ENCODE measurements at regions not wholly inside any gene's neighbourhood (a gene's known extent, or its start where the extent isn't known, plus 50 kb on each side); places are given as distances from the start of the nearest gene placed in this dataset.

GRCh38 chr10:44240584-44241205 lies 144.2 kb downstream of the CXCL12 start:
- no peak for DNase-seq

- no peak for DNase-seq
These were observed 146.7 kb downstream of the CXCL12 start for GRCh38 chr10:44238212-44238611.

- no peak for DNase-seq
These were observed 147.4 kb downstream of the CXCL12 start for GRCh38 chr10:44237364-44238049.

GRCh38 chr10:44235363-44235762 lies 149.5 kb downstream of the CXCL12 start:
- no peak for DNase-seq

GRCh38 chr10:44234483-44234875 lies 150.4 kb downstream of the CXCL12 start:
- DNase-seq = no peak

GRCh38 chr10:44233561-44234482 lies 151.1 kb downstream of the CXCL12 start:
- no peak for DNase-seq

GRCh38 chr10:44217274-44217820 lies 167.6 kb downstream of the CXCL12 start:
- DNase-seq = no peak

- no peak for DNase-seq
These were observed 168.8 kb downstream of the CXCL12 start for GRCh38 chr10:44216073-44216472.

GRCh38 chr10:44209811-44210210 lies 175.1 kb downstream of the CXCL12 start:
- no peak for DNase-seq

GRCh38 chr10:44207160-44207559 lies 177.7 kb downstream of the CXCL12 start:
- DNase-seq = no peak

GRCh38 chr10:44206127-44206818 lies 178.6 kb downstream of the CXCL12 start:
- no peak for DNase-seq

- DNase-seq = no peak
These were observed 179.8 kb downstream of the CXCL12 start for GRCh38 chr10:44205067-44205466.

- DNase-seq = no peak
These were observed 181.4 kb downstream of the CXCL12 start for GRCh38 chr10:44203535-44203934.

- no peak for DNase-seq
These were observed 181.9 kb downstream of the CXCL12 start for GRCh38 chr10:44202952-44203351.

- no peak for DNase-seq
These were observed 183.2 kb downstream of the CXCL12 start for GRCh38 chr10:44201656-44202055.

GRCh38 chr10:44201011-44201410 lies 183.9 kb downstream of the CXCL12 start:
- no peak for DNase-seq

- no peak for DNase-seq
These were observed 184.8 kb downstream of the CXCL12 start for GRCh38 chr10:44199991-44200655.

GRCh38 chr10:44199267-44199666 lies 185.6 kb downstream of the CXCL12 start:
- DNase-seq = no peak

GRCh38 chr10:44198780-44199097 lies 186.2 kb downstream of the CXCL12 start:
- no peak for DNase-seq

GRCh38 chr10:44198096-44198779 lies 186.7 kb downstream of the CXCL12 start:
- DNase-seq = no peak

- no peak for DNase-seq
These were observed 187.3 kb downstream of the CXCL12 start for GRCh38 chr10:44197646-44198045.

- no peak for DNase-seq
These were observed 188.6 kb downstream of the CXCL12 start for GRCh38 chr10:44196336-44196735.

Data from activated CD8-positive, alpha-beta memory T cell treated with anti-CD3 and anti-CD28 coated beads, Interleukin-2, amount 50 U/mL, for 4 hours (primary cell).